ENCODE measurements at regions not wholly inside any gene's neighbourhood (a gene's known extent, or its start where the extent isn't known, plus 50 kb on each side); places are given as distances from the start of the nearest gene placed in this dataset.

DNA sequence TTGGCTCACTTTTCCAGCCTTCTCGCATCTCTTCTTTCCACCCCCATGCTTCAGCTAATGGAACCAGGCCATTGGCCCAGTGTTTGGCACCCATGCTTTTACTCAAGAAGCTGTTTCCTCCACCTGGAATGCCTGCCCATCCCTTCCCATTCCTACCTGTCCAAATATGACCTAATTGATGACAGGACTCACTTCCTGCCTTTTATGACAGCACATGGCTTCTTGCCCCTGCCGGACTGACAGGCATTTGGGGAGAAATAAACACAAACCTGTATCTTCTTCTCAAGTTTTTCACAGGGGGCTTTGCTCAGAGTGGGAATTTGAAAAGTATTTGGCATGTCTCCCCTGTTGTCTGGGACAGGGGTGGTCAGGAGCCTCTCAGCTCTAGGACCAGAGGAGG, 120.1 kb downstream of the ABHD5 start:
- DNase-seq, result no peak
- Mint-ChIP-seq H3K4me1 (ENCODE audit: low read depth) (no peaks in the 10 kb centered on the region), H3K27me3 (ENCODE audit: insufficient read depth) (peaks cover 26% of the 10 kb centered on the region), H3K27ac (no peak overlapping the region), H3K36me3 (ENCODE audit: low read depth) (no peaks in the 10 kb centered on the region), H3K9me3 (no peaks in the 10 kb centered on the region), H3K4me3 (no peak overlapping the region)
- TF ChIP-seq, protein P1, sequence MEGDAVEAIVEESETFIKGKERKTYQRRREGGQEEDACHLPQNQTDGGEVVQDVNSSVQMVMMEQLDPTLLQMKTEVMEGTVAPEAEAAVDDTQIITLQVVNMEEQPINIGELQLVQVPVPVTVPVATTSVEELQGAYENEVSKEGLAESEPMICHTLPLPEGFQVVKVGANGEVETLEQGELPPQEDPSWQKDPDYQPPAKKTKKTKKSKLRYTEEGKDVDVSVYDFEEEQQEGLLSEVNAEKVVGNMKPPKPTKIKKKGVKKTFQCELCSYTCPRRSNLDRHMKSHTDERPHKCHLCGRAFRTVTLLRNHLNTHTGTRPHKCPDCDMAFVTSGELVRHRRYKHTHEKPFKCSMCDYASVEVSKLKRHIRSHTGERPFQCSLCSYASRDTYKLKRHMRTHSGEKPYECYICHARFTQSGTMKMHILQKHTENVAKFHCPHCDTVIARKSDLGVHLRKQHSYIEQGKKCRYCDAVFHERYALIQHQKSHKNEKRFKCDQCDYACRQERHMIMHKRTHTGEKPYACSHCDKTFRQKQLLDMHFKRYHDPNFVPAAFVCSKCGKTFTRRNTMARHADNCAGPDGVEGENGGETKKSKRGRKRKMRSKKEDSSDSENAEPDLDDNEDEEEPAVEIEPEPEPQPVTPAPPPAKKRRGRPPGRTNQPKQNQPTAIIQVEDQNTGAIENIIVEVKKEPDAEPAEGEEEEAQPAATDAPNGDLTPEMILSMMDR (IDR thresholded peaks at IDR 0.05), result no peak

DNA sequence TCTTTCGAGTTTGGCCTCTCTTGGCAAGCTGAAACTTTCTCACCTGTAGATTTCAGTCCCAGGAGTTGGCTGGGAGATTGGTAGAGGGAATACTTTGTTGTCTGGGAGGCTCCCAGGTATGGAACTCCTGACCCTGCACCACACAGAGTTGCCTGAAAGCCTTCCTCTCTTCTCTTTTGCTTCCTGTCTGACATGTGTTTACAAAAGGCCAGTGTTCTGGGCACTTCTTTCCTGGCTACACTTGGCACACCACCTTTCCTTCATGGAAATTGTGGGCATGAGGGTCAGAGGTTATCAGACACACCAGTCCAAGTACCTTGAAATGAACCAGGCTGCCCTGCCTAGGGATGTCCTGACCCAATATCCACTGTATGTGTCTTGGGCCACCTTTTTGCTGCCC, 123.7 kb downstream of the ABHD5 start:
- Mint-ChIP-seq H3K4me3 (no peak overlapping the region), H3K27ac (no peak overlapping the region), H3K9me3 (no peaks in the 10 kb centered on the region), H3K4me1 (ENCODE audit: low read depth) (no peaks in the 10 kb centered on the region), H3K36me3 (ENCODE audit: low read depth) (no peaks in the 10 kb centered on the region), H3K27me3 (ENCODE audit: insufficient read depth) (peaks cover 24% of the 10 kb centered on the region)
- TF ChIP-seq, protein P1 (IDR thresholded peaks at IDR 0.05), result no peak
- DNase-seq, result no peak

DNA sequence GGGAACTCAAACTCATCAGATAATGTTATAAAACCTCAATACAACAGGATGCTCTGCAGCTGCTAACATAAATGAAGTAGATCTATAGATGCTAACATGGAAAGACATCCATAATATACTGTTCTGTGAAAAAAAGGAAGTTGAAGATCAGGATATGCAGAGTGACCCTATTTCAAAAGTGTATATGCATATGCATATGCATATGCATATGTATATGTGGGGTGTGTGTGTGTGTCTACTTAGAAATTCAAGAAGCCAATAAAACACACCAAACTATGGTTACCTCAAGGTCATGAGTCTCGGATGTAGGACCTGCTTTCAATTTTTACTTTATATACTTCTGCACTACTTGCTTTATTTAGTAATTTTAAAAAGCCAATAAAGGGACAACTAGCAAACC, 125.6 kb downstream of the ABHD5 start:
- no peaks in the 10 kb centered on the region for H3K9me3 Mint-ChIP-seq
- no peak overlapping the region for H3K27ac Mint-ChIP-seq
- DNase-seq, result no peak
- H3K4me3 Mint-ChIP-seq, result no peak overlapping the region
- H3K4me1 Mint-ChIP-seq (ENCODE audit: low read depth), result no peaks in the 10 kb centered on the region
- H3K27me3 Mint-ChIP-seq (ENCODE audit: insufficient read depth), result peaks cover 29% of the 10 kb centered on the region
- H3K36me3 Mint-ChIP-seq (ENCODE audit: low read depth), result no peaks in the 10 kb centered on the region
- TF ChIP-seq, protein P1 (IDR thresholded peaks at IDR 0.05), result no peak

DNA sequence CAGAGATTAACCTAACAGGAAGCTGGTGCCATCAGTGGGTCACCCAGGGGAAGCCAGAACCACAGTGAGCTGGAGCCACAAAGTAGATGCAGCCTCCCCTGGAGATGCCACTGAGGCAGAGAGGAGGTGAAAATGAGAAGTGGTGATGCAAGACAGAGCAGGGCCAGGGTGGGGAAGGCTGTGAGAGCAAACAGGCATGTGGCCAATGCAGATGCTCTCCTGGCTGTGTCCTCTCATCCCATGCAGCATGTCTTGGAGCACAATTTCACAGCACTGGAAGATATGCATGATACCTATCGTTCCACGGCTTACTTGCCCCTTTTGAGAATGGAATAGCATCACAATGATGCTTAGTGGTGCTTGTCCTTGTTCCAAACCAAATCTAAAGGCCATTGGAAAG, 126.3 kb downstream of the ABHD5 start:
- Mint-ChIP-seq H3K4me1 (ENCODE audit: low read depth) (no peaks in the 10 kb centered on the region), H3K27me3 (ENCODE audit: insufficient read depth) (peaks cover 30% of the 10 kb centered on the region), H3K27ac (no peak overlapping the region), H3K4me3 (no peak overlapping the region), H3K36me3 (ENCODE audit: low read depth) (no peaks in the 10 kb centered on the region), H3K9me3 (no peaks in the 10 kb centered on the region)
- TF ChIP-seq, protein P1 (IDR thresholded peaks at IDR 0.05), result no peak
- DNase-seq, result no peak

DNA sequence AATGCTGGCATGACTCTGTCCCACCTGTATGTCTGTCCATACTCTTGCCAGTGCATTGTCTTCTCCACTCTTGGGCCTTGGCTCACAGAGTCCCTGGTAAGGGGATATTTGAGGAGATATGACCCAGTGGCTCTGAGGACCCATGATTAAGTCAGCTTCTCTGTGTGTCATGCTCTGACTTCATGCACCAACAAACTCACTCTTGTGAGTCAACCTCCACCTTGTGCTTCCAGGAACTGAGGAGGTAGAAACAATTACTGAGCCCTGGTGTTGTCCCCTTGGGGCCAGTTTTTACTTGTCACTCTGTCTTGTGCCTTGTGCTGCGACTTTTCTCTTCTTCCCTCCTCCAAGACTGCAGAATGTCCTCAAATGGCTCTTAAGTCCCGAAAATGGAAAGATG, 127.1 kb downstream of the ABHD5 start:
- Mint-ChIP-seq H3K27ac (no peak overlapping the region), H3K4me1 (ENCODE audit: low read depth) (no peaks in the 10 kb centered on the region), H3K36me3 (ENCODE audit: low read depth) (no peaks in the 10 kb centered on the region), H3K4me3 (no peak overlapping the region), H3K9me3 (no peaks in the 10 kb centered on the region), H3K27me3 (ENCODE audit: insufficient read depth) (peaks cover 28% of the 10 kb centered on the region)
- TF ChIP-seq, protein P1 (IDR thresholded peaks at IDR 0.05), result no peak
- DNase-seq, result no peak

DNA sequence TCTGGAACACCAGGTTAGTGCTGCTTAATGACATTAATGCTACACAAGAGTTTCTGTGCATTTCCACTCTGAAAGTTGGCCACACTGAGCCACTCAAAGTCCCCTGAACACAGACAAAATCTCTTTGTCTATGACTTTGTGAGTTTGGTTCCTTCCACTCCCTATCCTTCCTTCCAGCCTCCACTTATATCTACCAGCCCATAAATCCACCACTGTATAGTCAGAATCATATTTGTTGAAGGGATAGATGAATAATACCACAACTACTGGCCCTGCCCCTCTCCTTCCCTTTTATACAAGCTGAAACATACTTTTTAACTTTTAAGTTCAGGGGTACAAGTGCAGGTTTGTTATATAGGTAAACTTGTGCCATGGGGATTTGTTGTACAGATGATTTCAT, 127.5 kb downstream of the ABHD5 start:
- Mint-ChIP-seq H3K9me3 (no peaks in the 10 kb centered on the region), H3K27ac (no peak overlapping the region)
- TF ChIP-seq, protein P1 (IDR thresholded peaks at IDR 0.05), result no peak

More for the DNA sequence above, 127.5 kb downstream of the ABHD5 start:
- Mint-ChIP-seq H3K4me3 (no peak overlapping the region), H3K27me3 (ENCODE audit: insufficient read depth) (peaks cover 27% of the 10 kb centered on the region), H3K4me1 (ENCODE audit: low read depth) (no peaks in the 10 kb centered on the region), H3K36me3 (ENCODE audit: low read depth) (no peaks in the 10 kb centered on the region)
- no peak for DNase-seq
